H1 (cell line): ENCODE measurements at regions not wholly inside any gene's neighbourhood (a gene's known extent, or its start where the extent isn't known, plus 50 kb on each side); places are given as distances from the start of the nearest gene placed in this dataset.

Experiments
- CTCF ChIA-PET: fragments of 300-600 bp; sonication (Branson Sonifier 250); formaldehyde crosslinking; loops from one replicate; lab custom pipeline; 2021; ENCODE audit not compliant: partially characterized antibody; lab: Charles Lee
- POLR2A ChIA-PET: fragments of 300-600 bp; sonication (Branson Sonifier 250); formaldehyde crosslinking; loops from one replicate; lab custom pipeline; 2021; ENCODE audit warnings: inconsistent platforms; ENCODE audit not compliant: partially characterized antibody; lab: Charles Lee
- DNase-seq, 2 experiments: peaks; one replicate each; pipeline versions ENCODE4 v3.0.0 to v3.0.0-alpha.2; 2010 to 2022; ENCODE audit warnings: low spot score in 2 of 2, low read depth in 1 of 2, mixed read lengths in 1 of 2
- FAIRE-seq: peaks from 2 replicates; lab custom pipeline; 2011; peaks lifted over from hg19 to GRCh38; lab: Jason Lieb, UNC
- H2AFZ ChIP-seq: 2 replicates; pipeline ENCODE4 v1.8.1; 2012; ENCODE audit warnings: low read length, inconsistent platforms
- H2AK5ac ChIP-seq: 2 replicates; pipeline ENCODE4 v1.6.1; 2013; ENCODE audit warnings: low read depth, low read length
- H2BK120ac ChIP-seq: replicated peaks from 2 replicates; pipeline ENCODE3; 2013; ENCODE audit warnings: low read depth, low read length, inconsistent platforms
- H2BK12ac ChIP-seq: 2 replicates; pipeline ENCODE4 v1.6.1; 2013; ENCODE audit warnings: low read depth, low read length
- H2BK15ac ChIP-seq: 2 replicates; pipeline ENCODE4 v1.6.1; 2013; ENCODE audit warnings: low read length
- H2BK20ac ChIP-seq: 2 replicates; pipeline ENCODE4 v1.6.1; 2013; ENCODE audit warnings: low read length
- H2BK5ac ChIP-seq: 2 replicates; pipeline ENCODE4 v1.6.1; 2013; ENCODE audit warnings: low read depth, low read length
- H3K14ac ChIP-seq: 2 replicates; pipeline ENCODE4 v1.6.1; 2013; ENCODE audit warnings: inconsistent platforms; ENCODE audit not compliant: insufficient read length
- H3K18ac ChIP-seq: 2 replicates; pipeline ENCODE4 v1.6.1; 2013; ENCODE audit warnings: low read length; ENCODE audit errors: extremely low read depth
- H3K23ac ChIP-seq: 2 replicates; pipeline ENCODE4 v1.6.1; 2013; ENCODE audit warnings: inconsistent platforms; ENCODE audit not compliant: insufficient read length
- H3K23me2 ChIP-seq: 2 replicates; pipeline ENCODE4 v1.6.1; 2013; ENCODE audit warnings: low read depth, low read length
- H3K27ac ChIP-seq: 2 replicates; pipeline ENCODE4 v1.6.1; 2011; ENCODE audit warnings: low read depth, low read length, inconsistent platforms
- H3K27me3 ChIP-seq, 4 experiments: replicated peaks in 1 of 4; 1 replicate in 1 of 4; 2 replicates in 3 of 4; pipeline versions ENCODE4 v1.6.1 to v1.8.1; 2011 to 2013; ENCODE audit warnings: low read length in 3 of 4, mild to moderate bottlenecking in 3 of 4, inconsistent platforms in 2 of 4, mixed read lengths in 2 of 4, moderate library complexity in 1 of 4; ENCODE audit not compliant: control insufficient read depth in 3 of 4, insufficient read depth in 3 of 4; ENCODE audit errors: extremely low read depth in 1 of 4
- H3K36me3 ChIP-seq, 4 experiments: 2 replicates each; pipeline versions ENCODE4 v1.6.1 to v1.8.1; 2011 to 2013; ENCODE audit warnings: mild to moderate bottlenecking in 4 of 4, low read length in 3 of 4, moderate library complexity in 2 of 4, control low read depth in 1 of 4, inconsistent platforms in 1 of 4; ENCODE audit not compliant: insufficient read depth in 4 of 4, control insufficient read depth in 2 of 4
- H3K4ac ChIP-seq: replicated peaks from 2 replicates; pipeline ENCODE3; 2013; ENCODE audit warnings: low read length, low read depth, mixed read lengths, inconsistent platforms; ENCODE audit not compliant: insufficient read length
- H3K4me1 ChIP-seq, 4 experiments: replicated peaks in 1 of 4; 1 replicate in 1 of 4; 2 replicates in 3 of 4; pipeline versions ENCODE4 v1.6.1 to v1.8.1; 2011 to 2013; ENCODE audit warnings: low read length in 3 of 4, inconsistent platforms in 2 of 4, mixed read lengths in 1 of 4; ENCODE audit not compliant: insufficient read depth in 4 of 4, control insufficient read depth in 3 of 4
- H3K4me2 ChIP-seq, 2 experiments: 2 replicates each; pipeline versions ENCODE4 v1.6.1 to v1.8.1; 2011 to 2013; ENCODE audit warnings: low read depth in 2 of 2, low read length in 2 of 2, control low read depth in 1 of 2, inconsistent platforms in 1 of 2, mild to moderate bottlenecking in 1 of 2; ENCODE audit not compliant: insufficient read depth in 1 of 2
- H3K4me3 ChIP-seq, 4 experiments: fragments of 200-600, 300-600 bp in 1 of 4; sonication (generic), shearing (Covaris generic), sonication (Bioruptor Twin) in 1 of 4; 2 replicates each; pipeline versions ENCODE4 v1.5.1 to v1.8.1; 2011 to 2016; ENCODE audit warnings: low read length in 4 of 4, low read depth in 3 of 4, control low read depth in 2 of 4, inconsistent platforms in 2 of 4, mild to moderate bottlenecking in 2 of 4, mixed read lengths in 1 of 4, moderate library complexity in 1 of 4; ENCODE audit not compliant: insufficient read depth in 2 of 4; ENCODE audit errors: extremely low read depth in 1 of 4
- H3K56ac ChIP-seq: replicated peaks from 2 replicates; pipeline ENCODE3; 2013; ENCODE audit warnings: low read depth, mild to moderate bottlenecking, mixed read lengths, low read length, inconsistent platforms; ENCODE audit not compliant: insufficient read length
- H3K79me1 ChIP-seq: 2 replicates; pipeline ENCODE4 v1.6.1; 2013; ENCODE audit warnings: low read depth, low read length, control low read depth
- H3K79me2 ChIP-seq, 2 experiments: 2 replicates each; pipeline versions ENCODE4 v1.6.1 to v1.8.1; 2012 to 2013; ENCODE audit warnings: low read length in 2 of 2, mild to moderate bottlenecking in 2 of 2, inconsistent platforms in 1 of 2; ENCODE audit not compliant: insufficient read depth in 2 of 2, control insufficient read depth in 1 of 2
- H3K9ac ChIP-seq, 4 experiments: replicated peaks in 1 of 4; 1 replicate in 1 of 4; 2 replicates in 3 of 4; pipeline versions ENCODE4 v1.6.1 to v1.8.1; 2011 to 2013; ENCODE audit warnings: low read depth in 3 of 4, low read length in 3 of 4, control low read depth in 2 of 4, mild to moderate bottlenecking in 2 of 4, moderate library complexity in 2 of 4, inconsistent platforms in 1 of 4; ENCODE audit errors: extremely low read depth in 1 of 4
- H3K9me3 ChIP-seq, 2 experiments: 2 replicates each; pipeline versions ENCODE4 v1.6.1 to v1.8.1; 2012 to 2013; ENCODE audit warnings: mild to moderate bottlenecking in 2 of 2, moderate library complexity in 2 of 2, control low read depth in 1 of 2, inconsistent platforms in 1 of 2, low read depth in 1 of 2, low read length in 1 of 2, mixed read lengths in 1 of 2; ENCODE audit not compliant: insufficient read depth in 2 of 2
- H4K20me1 ChIP-seq, 2 experiments: replicated peaks in 1 of 2; 2 replicates each; pipeline versions ENCODE3 to v1.8.1; 2011 to 2013; ENCODE audit warnings: inconsistent platforms in 2 of 2, low read length in 2 of 2, mild to moderate bottlenecking in 1 of 2; ENCODE audit not compliant: insufficient read depth in 2 of 2, control insufficient read depth in 1 of 2
- H4K5ac ChIP-seq: 2 replicates; pipeline ENCODE4 v1.6.1; 2013; ENCODE audit warnings: low read length, low read depth, mixed read lengths, inconsistent platforms; ENCODE audit not compliant: insufficient read length
- H4K8ac ChIP-seq: 2 replicates; pipeline ENCODE4 v1.8.0; 2013; ENCODE audit warnings: mild to moderate bottlenecking, moderate library complexity, low read length, inconsistent platforms; ENCODE audit not compliant: insufficient read depth; ENCODE audit errors: extremely low read depth
- H4K91ac ChIP-seq: replicated peaks from 2 replicates; pipeline ENCODE3; 2013; ENCODE audit warnings: low read length, mixed read lengths, inconsistent platforms; ENCODE audit not compliant: insufficient read length
- CHD2 ChIP-seq: IDR thresholded peaks from 2 replicates; pipeline ENCODE4 v1.6.1; 2012; ENCODE audit warnings: low read length, improper control_type of control experiment
- E2F6 ChIP-seq: IDR thresholded peaks from 2 replicates; pipeline ENCODE4 v1.6.1; 2012; ENCODE audit warnings: inconsistent platforms
- EZH2 ChIP-seq: fragments of 200-600 bp; sonication (generic); IDR thresholded peaks from 2 replicates; pipeline ENCODE4 v1.7.1; 2012; ENCODE audit warnings: low read depth, mild to moderate bottlenecking, moderate library complexity, low read length, inconsistent platforms; ENCODE audit not compliant: severe bottlenecking
- KDM1A ChIP-seq: fragments of 200-600, 300-600 bp; sonication (generic); IDR thresholded peaks from 2 replicates; pipeline ENCODE4 v1.7.1; 2016; ENCODE audit warnings: mild to moderate bottlenecking, low read length, borderline replicate concordance
- MAFK ChIP-seq: IDR thresholded peaks from 2 replicates; pipeline ENCODE4 v1.6.1; 2012; ENCODE audit warnings: low read depth, mild to moderate bottlenecking, improper control_type of control experiment, low read length
- PHF8 ChIP-seq: fragments of 200-600 bp; sonication (generic); conservative IDR thresholded peaks from 2 replicates; pipeline ENCODE4 v1.7.1; 2012; ENCODE audit warnings: low read depth, mild to moderate bottlenecking, inconsistent platforms, low read length, moderate library complexity
- RXRA ChIP-seq: IDR thresholded peaks from 2 replicates; pipeline ENCODE4 v1.6.1; 2011; ENCODE audit warnings: low read depth, mild to moderate bottlenecking, low read length, moderate library complexity; ENCODE audit not compliant: insufficient read depth
- TCF12 ChIP-seq: IDR thresholded peaks from 2 replicates; pipeline ENCODE4 v1.6.1; 2011; ENCODE audit warnings: low read depth, mild to moderate bottlenecking, low read length
- WGBS, 2 experiments: shearing (Covaris generic) in 1 of 2; methylation state at CpG; one replicate each; pipeline versions ENCODE4 v1.1.6 to v1.1.7; 2013 to 2015; ENCODE audit warnings: low lambda C conversion rate in 2 of 2, mixed read lengths in 2 of 2, inconsistent platforms in 1 of 2, low coverage in 1 of 2, missing lambda C conversion rate in 1 of 2; ENCODE audit not compliant: insufficient replicate concordance in 2 of 2, insufficient coverage in 1 of 2, insufficient read length in 1 of 2; ENCODE audit errors: extremely low coverage in 1 of 2, missing lambda C conversion rate in 1 of 2; 5-methylcytosine and 5-hydroxymethylcytosine counted together
- TF ChIP-seq, protein P1 (sequence below): IDR thresholded peaks from 2 replicates; pipeline ENCODE4 v1.6.1; 2012; ENCODE audit warnings: low read length, inconsistent platforms

DNA sequence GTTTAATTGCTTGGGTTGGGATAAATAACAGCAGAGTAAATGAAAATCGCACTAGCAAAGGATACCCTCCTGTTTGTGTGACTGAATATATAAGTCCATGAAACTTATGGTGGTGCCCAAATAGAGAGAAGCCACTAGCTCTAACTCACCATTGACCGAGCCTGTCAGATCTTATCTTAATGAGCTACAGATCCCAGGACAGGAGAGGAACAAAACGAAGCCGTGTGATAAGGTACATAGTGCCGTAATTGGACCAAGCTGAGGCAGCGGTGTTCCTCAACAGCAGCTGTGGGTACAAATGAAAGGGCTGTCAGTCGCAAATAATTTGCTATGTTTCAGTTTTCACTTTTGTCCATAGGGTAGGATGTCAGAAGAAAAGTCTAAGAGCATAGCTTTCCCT, 276.1 kb downstream of the PTBP2 start (continued):
- no peak for TF ChIP-seq TCF12

- no peak overlapping the region for H3K27ac ChIP-seq
- H3K27me3 ChIP-seq, result no peaks in the 10 kb centered on the region
- no peak overlapping the region for H2BK5ac ChIP-seq
- DNase-seq (no peak), FAIRE-seq (no peak)
- no peak overlapping the region for H4K8ac ChIP-seq
- no peak overlapping the region for H2AK5ac ChIP-seq
- no peak overlapping the region for H3K14ac ChIP-seq
- H2BK120ac ChIP-seq, result no peak overlapping the region
- no peak overlapping the region for H4K91ac ChIP-seq
- ChIA-PET CTCF (interaction anchor here (1.1 kb wide), 1 partner anchor 25 kb away, joined by 3 read pairs; no protein-coding TSS in a partner anchor), POLR2A (no interaction called here)
- H3K18ac ChIP-seq, result no peak overlapping the region
- H3K56ac ChIP-seq, result no peak overlapping the region
- H3K79me2 ChIP-seq, result no peaks in the 10 kb centered on the region
- no peak overlapping the region for H3K4ac ChIP-seq
- no peaks in the 10 kb centered on the region for H3K23me2 ChIP-seq
- no peak overlapping the region for H2BK12ac ChIP-seq
- H3K4me1 ChIP-seq, result no peaks in the 10 kb centered on the region
- H3K4me2 ChIP-seq, result no peak overlapping the region
- no peaks in the 10 kb centered on the region for H3K79me1 ChIP-seq
- no peaks in the 10 kb centered on the region for H3K36me3 ChIP-seq
- no peak overlapping the region; the same call in 1 of the 2 replicates for H2AFZ ChIP-seq
- H3K9ac ChIP-seq, result no peak overlapping the region
- 96% methylated on average over 3 of the region's 3 CpGs; no CpG with 5 or more reads in 1 of the 2 experiments for WGBS, 2 experiments
- no peak overlapping the region for H3K23ac ChIP-seq
- H2BK20ac ChIP-seq, result no peak overlapping the region
- no peak overlapping the region for H3K4me3 ChIP-seq
- H2BK15ac ChIP-seq, result no peak overlapping the region
- H4K20me1 ChIP-seq, result no peaks in the 10 kb centered on the region
- H3K9me3 ChIP-seq, result no peaks in the 10 kb centered on the region
- no peak overlapping the region for H4K5ac ChIP-seq
- no peak for TF ChIP-seq CHD2
- no peak for TF ChIP-seq PHF8
- no peak for TF ChIP-seq MAFK
- TF ChIP-seq KDM1A, result no peak
- TF ChIP-seq, protein P1, sequence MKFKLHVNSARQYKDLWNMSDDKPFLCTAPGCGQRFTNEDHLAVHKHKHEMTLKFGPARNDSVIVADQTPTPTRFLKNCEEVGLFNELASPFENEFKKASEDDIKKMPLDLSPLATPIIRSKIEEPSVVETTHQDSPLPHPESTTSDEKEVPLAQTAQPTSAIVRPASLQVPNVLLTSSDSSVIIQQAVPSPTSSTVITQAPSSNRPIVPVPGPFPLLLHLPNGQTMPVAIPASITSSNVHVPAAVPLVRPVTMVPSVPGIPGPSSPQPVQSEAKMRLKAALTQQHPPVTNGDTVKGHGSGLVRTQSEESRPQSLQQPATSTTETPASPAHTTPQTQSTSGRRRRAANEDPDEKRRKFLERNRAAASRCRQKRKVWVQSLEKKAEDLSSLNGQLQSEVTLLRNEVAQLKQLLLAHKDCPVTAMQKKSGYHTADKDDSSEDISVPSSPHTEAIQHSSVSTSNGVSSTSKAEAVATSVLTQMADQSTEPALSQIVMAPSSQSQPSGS, result no peak
- no peak for TF ChIP-seq RXRA
- TF ChIP-seq E2F6, result no peak
- no peak for TF ChIP-seq EZH2
These were observed 276.9 kb downstream of the PTBP2 start for GRCh38 chr1:96998466-96998865.
